H1 (cell line): ENCODE measurements at regions not wholly inside any gene's neighbourhood (a gene's known extent, or its start where the extent isn't known, plus 50 kb on each side); places are given as distances from the start of the nearest gene placed in this dataset.

Source experiments
- CTCF ChIA-PET: fragments of 300-600 bp; sonication (Branson Sonifier 250); formaldehyde crosslinking; loops from one replicate; lab custom pipeline; 2021; ENCODE audit not compliant: partially characterized antibody; lab: Charles Lee
- POLR2A ChIA-PET: fragments of 300-600 bp; sonication (Branson Sonifier 250); formaldehyde crosslinking; loops from one replicate; lab custom pipeline; 2021; ENCODE audit warnings: inconsistent platforms; ENCODE audit not compliant: partially characterized antibody; lab: Charles Lee
- DNase-seq, 2 experiments: peaks; one replicate each; pipeline versions ENCODE4 v3.0.0 to v3.0.0-alpha.2; 2010 to 2022; ENCODE audit warnings: low spot score in 2 of 2, low read depth in 1 of 2, mixed read lengths in 1 of 2
- FAIRE-seq: peaks from 2 replicates; lab custom pipeline; 2011; peaks lifted over from hg19 to GRCh38; lab: Jason Lieb, UNC
- H2AFZ ChIP-seq: 2 replicates; pipeline ENCODE4 v1.8.1; 2012; ENCODE audit warnings: low read length, inconsistent platforms
- H2AK5ac ChIP-seq: 2 replicates; pipeline ENCODE4 v1.6.1; 2013; ENCODE audit warnings: low read depth, low read length
- H2BK120ac ChIP-seq: replicated peaks from 2 replicates; pipeline ENCODE3; 2013; ENCODE audit warnings: low read depth, low read length, inconsistent platforms
- H2BK12ac ChIP-seq: 2 replicates; pipeline ENCODE4 v1.6.1; 2013; ENCODE audit warnings: low read depth, low read length
- H2BK15ac ChIP-seq: 2 replicates; pipeline ENCODE4 v1.6.1; 2013; ENCODE audit warnings: low read length
- H2BK20ac ChIP-seq: 2 replicates; pipeline ENCODE4 v1.6.1; 2013; ENCODE audit warnings: low read length
- H2BK5ac ChIP-seq: 2 replicates; pipeline ENCODE4 v1.6.1; 2013; ENCODE audit warnings: low read depth, low read length
- H3K14ac ChIP-seq: 2 replicates; pipeline ENCODE4 v1.6.1; 2013; ENCODE audit warnings: inconsistent platforms; ENCODE audit not compliant: insufficient read length
- H3K18ac ChIP-seq: 2 replicates; pipeline ENCODE4 v1.6.1; 2013; ENCODE audit warnings: low read length; ENCODE audit errors: extremely low read depth
- H3K23ac ChIP-seq: 2 replicates; pipeline ENCODE4 v1.6.1; 2013; ENCODE audit warnings: inconsistent platforms; ENCODE audit not compliant: insufficient read length
- H3K23me2 ChIP-seq: 2 replicates; pipeline ENCODE4 v1.6.1; 2013; ENCODE audit warnings: low read depth, low read length
- H3K27ac ChIP-seq: 2 replicates; pipeline ENCODE4 v1.6.1; 2011; ENCODE audit warnings: low read depth, low read length, inconsistent platforms
- H3K27me3 ChIP-seq, 4 experiments: replicated peaks in 1 of 4; 1 replicate in 1 of 4; 2 replicates in 3 of 4; pipeline versions ENCODE4 v1.6.1 to v1.8.1; 2011 to 2013; ENCODE audit warnings: low read length in 3 of 4, mild to moderate bottlenecking in 3 of 4, inconsistent platforms in 2 of 4, mixed read lengths in 2 of 4, moderate library complexity in 1 of 4; ENCODE audit not compliant: control insufficient read depth in 3 of 4, insufficient read depth in 3 of 4; ENCODE audit errors: extremely low read depth in 1 of 4
- H3K36me3 ChIP-seq, 4 experiments: 2 replicates each; pipeline versions ENCODE4 v1.6.1 to v1.8.1; 2011 to 2013; ENCODE audit warnings: mild to moderate bottlenecking in 4 of 4, low read length in 3 of 4, moderate library complexity in 2 of 4, control low read depth in 1 of 4, inconsistent platforms in 1 of 4; ENCODE audit not compliant: insufficient read depth in 4 of 4, control insufficient read depth in 2 of 4
- H3K4ac ChIP-seq: replicated peaks from 2 replicates; pipeline ENCODE3; 2013; ENCODE audit warnings: low read length, low read depth, mixed read lengths, inconsistent platforms; ENCODE audit not compliant: insufficient read length
- H3K4me1 ChIP-seq, 4 experiments: replicated peaks in 1 of 4; 1 replicate in 1 of 4; 2 replicates in 3 of 4; pipeline versions ENCODE4 v1.6.1 to v1.8.1; 2011 to 2013; ENCODE audit warnings: low read length in 3 of 4, inconsistent platforms in 2 of 4, mixed read lengths in 1 of 4; ENCODE audit not compliant: insufficient read depth in 4 of 4, control insufficient read depth in 3 of 4
- H3K4me2 ChIP-seq, 2 experiments: 2 replicates each; pipeline versions ENCODE4 v1.6.1 to v1.8.1; 2011 to 2013; ENCODE audit warnings: low read depth in 2 of 2, low read length in 2 of 2, control low read depth in 1 of 2, inconsistent platforms in 1 of 2, mild to moderate bottlenecking in 1 of 2; ENCODE audit not compliant: insufficient read depth in 1 of 2
- H3K4me3 ChIP-seq, 4 experiments: fragments of 200-600, 300-600 bp in 1 of 4; sonication (generic), shearing (Covaris generic), sonication (Bioruptor Twin) in 1 of 4; 2 replicates each; pipeline versions ENCODE4 v1.5.1 to v1.8.1; 2011 to 2016; ENCODE audit warnings: low read length in 4 of 4, low read depth in 3 of 4, control low read depth in 2 of 4, inconsistent platforms in 2 of 4, mild to moderate bottlenecking in 2 of 4, mixed read lengths in 1 of 4, moderate library complexity in 1 of 4; ENCODE audit not compliant: insufficient read depth in 2 of 4; ENCODE audit errors: extremely low read depth in 1 of 4
- H3K56ac ChIP-seq: replicated peaks from 2 replicates; pipeline ENCODE3; 2013; ENCODE audit warnings: low read depth, mild to moderate bottlenecking, mixed read lengths, low read length, inconsistent platforms; ENCODE audit not compliant: insufficient read length
- H3K79me1 ChIP-seq: 2 replicates; pipeline ENCODE4 v1.6.1; 2013; ENCODE audit warnings: low read depth, low read length, control low read depth
- H3K79me2 ChIP-seq, 2 experiments: 2 replicates each; pipeline versions ENCODE4 v1.6.1 to v1.8.1; 2012 to 2013; ENCODE audit warnings: low read length in 2 of 2, mild to moderate bottlenecking in 2 of 2, inconsistent platforms in 1 of 2; ENCODE audit not compliant: insufficient read depth in 2 of 2, control insufficient read depth in 1 of 2
- H3K9ac ChIP-seq, 4 experiments: replicated peaks in 1 of 4; 1 replicate in 1 of 4; 2 replicates in 3 of 4; pipeline versions ENCODE4 v1.6.1 to v1.8.1; 2011 to 2013; ENCODE audit warnings: low read depth in 3 of 4, low read length in 3 of 4, control low read depth in 2 of 4, mild to moderate bottlenecking in 2 of 4, moderate library complexity in 2 of 4, inconsistent platforms in 1 of 4; ENCODE audit errors: extremely low read depth in 1 of 4
- H3K9me3 ChIP-seq, 2 experiments: 2 replicates each; pipeline versions ENCODE4 v1.6.1 to v1.8.1; 2012 to 2013; ENCODE audit warnings: mild to moderate bottlenecking in 2 of 2, moderate library complexity in 2 of 2, control low read depth in 1 of 2, inconsistent platforms in 1 of 2, low read depth in 1 of 2, low read length in 1 of 2, mixed read lengths in 1 of 2; ENCODE audit not compliant: insufficient read depth in 2 of 2
- H4K20me1 ChIP-seq, 2 experiments: replicated peaks in 1 of 2; 2 replicates each; pipeline versions ENCODE3 to v1.8.1; 2011 to 2013; ENCODE audit warnings: inconsistent platforms in 2 of 2, low read length in 2 of 2, mild to moderate bottlenecking in 1 of 2; ENCODE audit not compliant: insufficient read depth in 2 of 2, control insufficient read depth in 1 of 2
- H4K5ac ChIP-seq: 2 replicates; pipeline ENCODE4 v1.6.1; 2013; ENCODE audit warnings: low read length, low read depth, mixed read lengths, inconsistent platforms; ENCODE audit not compliant: insufficient read length
- H4K8ac ChIP-seq: 2 replicates; pipeline ENCODE4 v1.8.0; 2013; ENCODE audit warnings: mild to moderate bottlenecking, moderate library complexity, low read length, inconsistent platforms; ENCODE audit not compliant: insufficient read depth; ENCODE audit errors: extremely low read depth
- H4K91ac ChIP-seq: replicated peaks from 2 replicates; pipeline ENCODE3; 2013; ENCODE audit warnings: low read length, mixed read lengths, inconsistent platforms; ENCODE audit not compliant: insufficient read length
- CHD2 ChIP-seq: IDR thresholded peaks from 2 replicates; pipeline ENCODE4 v1.6.1; 2012; ENCODE audit warnings: low read length, improper control_type of control experiment
- GTF2F1 ChIP-seq: IDR thresholded peaks from 2 replicates; pipeline ENCODE4 v1.6.1; 2012; ENCODE audit warnings: low read depth, low read length, improper control_type of control experiment, borderline replicate concordance
- HDAC2 ChIP-seq, 2 experiments: fragments of 300-600 bp in 1 of 2; sonication (generic) in 1 of 2; IDR thresholded peaks; 2 replicates each; pipeline ENCODE4 v1.6.1; 2011 to 2012; ENCODE audit warnings: low read depth in 2 of 2, low read length in 2 of 2, mild to moderate bottlenecking in 2 of 2, moderate library complexity in 2 of 2, borderline replicate concordance in 1 of 2, inconsistent platforms in 1 of 2
- NANOG ChIP-seq: IDR thresholded peaks from 2 replicates; pipeline ENCODE4 v1.6.1; 2011; ENCODE audit warnings: low read length, low read depth, mild to moderate bottlenecking, inconsistent platforms; ENCODE audit not compliant: insufficient read depth, poor library complexity, severe bottlenecking
- POLR2A ChIP-seq, 2 experiments: IDR thresholded peaks; 1 replicate in 1 of 2; 2 replicates in 1 of 2; pipeline ENCODE4 v1.6.1; 2011; ENCODE audit warnings: low read depth in 2 of 2, low read length in 2 of 2, mild to moderate bottlenecking in 2 of 2; ENCODE audit errors: control extremely low read depth in 1 of 2
- RBBP5 ChIP-seq: IDR thresholded peaks from 2 replicates; pipeline ENCODE4 v1.7.1; 2012; ENCODE audit warnings: low read depth, mild to moderate bottlenecking, inconsistent platforms, low read length, moderate library complexity, borderline replicate concordance
- RFX5 ChIP-seq: IDR thresholded peaks from 2 replicates; pipeline ENCODE4 v1.6.1; 2011; ENCODE audit warnings: low read depth, low read length, improper control_type of control experiment, borderline replicate concordance
- TAF7 ChIP-seq: optimal IDR thresholded peaks from 2 replicates; pipeline ENCODE3; 2011; ENCODE audit warnings: low read depth, mild to moderate bottlenecking, inconsistent platforms, low read length, moderate library complexity, borderline replicate concordance
- TBP ChIP-seq: IDR thresholded peaks from 2 replicates; pipeline ENCODE4 v1.6.1; 2011; ENCODE audit warnings: low read depth, low read length, improper control_type of control experiment
- YY1 ChIP-seq: IDR thresholded peaks from 2 replicates; pipeline ENCODE4 v1.6.1; 2011; ENCODE audit warnings: low read depth, mild to moderate bottlenecking, low read length
- WGBS, 2 experiments: shearing (Covaris generic) in 1 of 2; methylation state at CpG; one replicate each; pipeline versions ENCODE4 v1.1.6 to v1.1.7; 2013 to 2015; ENCODE audit warnings: low lambda C conversion rate in 2 of 2, mixed read lengths in 2 of 2, inconsistent platforms in 1 of 2, low coverage in 1 of 2, missing lambda C conversion rate in 1 of 2; ENCODE audit not compliant: insufficient replicate concordance in 2 of 2, insufficient coverage in 1 of 2, insufficient read length in 1 of 2; ENCODE audit errors: extremely low coverage in 1 of 2, missing lambda C conversion rate in 1 of 2; 5-methylcytosine and 5-hydroxymethylcytosine counted together
- TF ChIP-seq, protein P1 (sequence below): IDR thresholded peaks from 2 replicates; pipeline ENCODE4 v1.6.1; 2011; ENCODE audit warnings: low read length, improper control_type of control experiment
- TF ChIP-seq, protein P2 (sequence below): IDR thresholded peaks from 2 replicates; pipeline ENCODE4 v1.6.1; 2012; ENCODE audit warnings: inconsistent platforms

DNA sequence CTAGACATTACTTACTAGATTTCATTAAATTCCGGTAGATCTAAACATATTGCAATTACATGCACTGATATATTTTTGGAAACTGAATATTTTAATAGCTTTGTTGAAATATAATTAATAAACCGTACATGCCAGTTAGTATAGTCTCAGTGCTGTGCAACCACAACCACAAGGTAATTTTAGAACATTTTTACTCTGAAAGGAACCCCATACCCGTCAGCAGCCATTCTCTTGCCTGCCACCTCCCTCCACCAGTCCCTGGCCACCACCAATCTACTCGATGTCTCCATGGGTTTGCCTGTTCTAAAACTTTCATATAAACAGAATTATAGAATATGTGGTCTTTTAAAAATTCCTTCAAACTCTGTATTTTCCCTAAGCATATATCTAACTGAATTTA lies 293.9 kb downstream of the THBS2 start:
- H3K23ac ChIP-seq: no peak overlapping the region
- DNase-seq (no peak), FAIRE-seq (no peak)
- no peaks in the 10 kb centered on the region for H3K79me2 ChIP-seq
- no peak overlapping the region for H3K18ac ChIP-seq
- H3K4me1 ChIP-seq: no peaks in the 10 kb centered on the region
- no peak overlapping the region for H2BK20ac ChIP-seq
- H3K4me3 ChIP-seq: no peak overlapping the region
- H4K91ac ChIP-seq: no peak overlapping the region
- 88% methylated on average over 4 of the region's 4 CpGs; no CpG with 5 or more reads in 1 of the 2 experiments for WGBS, 2 experiments
- no peaks in the 10 kb centered on the region for H4K20me1 ChIP-seq
- no peak overlapping the region for H2BK5ac ChIP-seq
- H2BK120ac ChIP-seq: no peak overlapping the region
- no peak overlapping the region for H2AK5ac ChIP-seq
- no peak overlapping the region for H3K56ac ChIP-seq
- H2BK15ac ChIP-seq: no peak overlapping the region
- no peak overlapping the region for H3K4ac ChIP-seq
- H2BK12ac ChIP-seq: no peak overlapping the region
- H3K23me2 ChIP-seq: no peaks in the 10 kb centered on the region; the same call in 1 of the 2 replicates
- POLR2A ChIA-PET: no interaction called here
- no peak overlapping the region for H3K14ac ChIP-seq
- no peak overlapping the region for H4K8ac ChIP-seq
- H3K27me3 ChIP-seq: no peaks in the 10 kb centered on the region
- H3K9me3 ChIP-seq: no peaks in the 10 kb centered on the region
- H3K9ac ChIP-seq: no peak overlapping the region
- no peaks in the 10 kb centered on the region for H3K79me1 ChIP-seq
- H2AFZ ChIP-seq: no peak overlapping the region
- no peaks in the 10 kb centered on the region for H3K36me3 ChIP-seq
- CTCF ChIA-PET: interaction anchor here (0.7 to 1.4 kb wide), 4 partner anchors 83 to 576 kb away, joined by 3 to 4 read pairs (median 3); no protein-coding TSS in a partner anchor
- H3K27ac ChIP-seq: no peak overlapping the region
- no peak overlapping the region for H3K4me2 ChIP-seq
- no peak overlapping the region for H4K5ac ChIP-seq
- TF ChIP-seq, protein P1, sequence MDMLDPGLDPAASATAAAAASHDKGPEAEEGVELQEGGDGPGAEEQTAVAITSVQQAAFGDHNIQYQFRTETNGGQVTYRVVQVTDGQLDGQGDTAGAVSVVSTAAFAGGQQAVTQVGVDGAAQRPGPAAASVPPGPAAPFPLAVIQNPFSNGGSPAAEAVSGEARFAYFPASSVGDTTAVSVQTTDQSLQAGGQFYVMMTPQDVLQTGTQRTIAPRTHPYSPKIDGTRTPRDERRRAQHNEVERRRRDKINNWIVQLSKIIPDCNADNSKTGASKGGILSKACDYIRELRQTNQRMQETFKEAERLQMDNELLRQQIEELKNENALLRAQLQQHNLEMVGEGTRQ: no peak
- TF ChIP-seq YY1: no peak
- TF ChIP-seq POLR2A (IDR thresholded peaks at IDR 0.05; ENCODE audit: control extremely low read depth in 1 of 2, low read depth in 2 of 2, low read length in 2 of 2): no peak
- TF ChIP-seq, protein P2, sequence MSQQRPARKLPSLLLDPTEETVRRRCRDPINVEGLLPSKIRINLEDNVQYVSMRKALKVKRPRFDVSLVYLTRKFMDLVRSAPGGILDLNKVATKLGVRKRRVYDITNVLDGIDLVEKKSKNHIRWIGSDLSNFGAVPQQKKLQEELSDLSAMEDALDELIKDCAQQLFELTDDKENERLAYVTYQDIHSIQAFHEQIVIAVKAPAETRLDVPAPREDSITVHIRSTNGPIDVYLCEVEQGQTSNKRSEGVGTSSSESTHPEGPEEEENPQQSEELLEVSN: no peak
- no peak for TF ChIP-seq TAF7
- TF ChIP-seq RFX5: no peak
- no peak for TF ChIP-seq RBBP5
- TF ChIP-seq CHD2: no peak
- no peak for TF ChIP-seq TBP
- no peak for TF ChIP-seq GTF2F1
- no peak for TF ChIP-seq NANOG
- TF ChIP-seq HDAC2 (IDR thresholded peaks at IDR 0.05; ENCODE audit: borderline replicate concordance in 1 of 2, low read depth in 2 of 2, low read length in 2 of 2): no peak
